T-cell (primary cell): ENCODE measurements at regions not wholly inside any gene's neighbourhood (a gene's known extent, or its start where the extent isn't known, plus 50 kb on each side); places are given as distances from the start of the nearest gene placed in this dataset.

Experiments used
- ATAC-seq, 4 experiments: fragments of 200-7000 bp in 3 of 4; fragments of 150-1000 bp in 1 of 4; cut with Tn5 transposase; replicated peaks in 1 of 4; 1 replicate in 3 of 4; 2 replicates in 1 of 4; pipeline ENCODE4 v1.10.0; 2021; ENCODE audit warnings: moderate library complexity in 3 of 4, mild to moderate bottlenecking in 2 of 4, moderate number of reproducible peaks in 1 of 4
- CTCF ChIA-PET, 2 donors: fragments of 300-600 bp; sonication (Branson Sonifier 250); formaldehyde crosslinking; loops; one replicate each; lab custom pipeline; 2022; ENCODE audit warnings: antibody characterized with exemption in 2 of 2; lab: Charles Lee
- POLR2A ChIA-PET, 2 donors: fragments of 300-600 bp; sonication (Branson Sonifier 250); formaldehyde crosslinking; loops; one replicate each; lab custom pipeline; 2022; ENCODE audit warnings: antibody characterized with exemption in 2 of 2; lab: Charles Lee
- DNase-seq, 35 experiments: peaks; one replicate each; pipeline versions ENCODE4 v3.0.0 to v3.0.0-alpha.2; 2013 to 2023
- H3K27ac ChIP-seq: one replicate; pipeline ENCODE4 v1.5.1; 2013; ENCODE audit warnings: low read length
- H3K27me3 ChIP-seq, 2 experiments: replicated peaks in 1 of 2; 1 replicate in 1 of 2; 2 replicates in 1 of 2; pipeline versions ENCODE4 v1.6.1 to v1.7.0; 2013; ENCODE audit warnings: low read length in 1 of 2, mixed read lengths in 1 of 2; ENCODE audit not compliant: control insufficient read depth in 2 of 2, insufficient read depth in 2 of 2; ENCODE audit errors: extremely low read depth in 1 of 2
- H3K36me3 ChIP-seq, 2 donors: 1 replicate in 1 of 2; 2 replicates in 1 of 2; pipeline versions ENCODE4 v1.6.1 to v1.7.0; 2013; ENCODE audit warnings: low read length in 1 of 2; ENCODE audit not compliant: control insufficient read depth in 2 of 2, insufficient read depth in 1 of 2; ENCODE audit errors: extremely low read depth in 1 of 2
- H3K4me1 ChIP-seq, 2 experiments: 1 replicate in 1 of 2; 2 replicates in 1 of 2; pipeline versions ENCODE4 v1.6.1 to v1.7.0; 2013; ENCODE audit warnings: low read length in 2 of 2, mixed read lengths in 1 of 2; ENCODE audit not compliant: insufficient read depth in 2 of 2, control insufficient read depth in 1 of 2; ENCODE audit errors: extremely low read depth in 1 of 2
- H3K4me3 ChIP-seq, 2 donors: 1 replicate in 1 of 2; 2 replicates in 1 of 2; pipeline versions ENCODE4 v1.5.1 to v1.7.0; 2013; ENCODE audit warnings: mild to moderate bottlenecking in 2 of 2, low read length in 1 of 2, moderate library complexity in 1 of 2; ENCODE audit not compliant: control insufficient read depth in 1 of 2; ENCODE audit errors: extremely low read depth in 1 of 2
- H3K9me3 ChIP-seq: 2 replicates; pipeline ENCODE4 v1.7.0; 2013
- H3K27ac Mint-ChIP-seq, 2 donors: one replicate each; pipeline ENCODE4 v1.8.0; 2020 to 2021; ENCODE audit warnings: mild to moderate bottlenecking in 2 of 2, mixed read lengths in 2 of 2
- H3K27me3 Mint-ChIP-seq, 2 donors: one replicate each; pipeline ENCODE4 v1.8.0; 2021 to 2022; ENCODE audit warnings: mixed read lengths in 2 of 2
- H3K36me3 Mint-ChIP-seq: one replicate; pipeline ENCODE4 v1.8.0; 2021; ENCODE audit warnings: mixed read lengths
- H3K4me1 Mint-ChIP-seq, 3 donors: one replicate each; pipeline ENCODE4 v1.8.0; 2020 to 2022; ENCODE audit warnings: mixed read lengths in 3 of 3, mild to moderate bottlenecking in 1 of 3
- H3K4me3 Mint-ChIP-seq, 3 donors: one replicate each; pipeline ENCODE4 v1.8.0; 2020 to 2022; ENCODE audit warnings: mild to moderate bottlenecking in 3 of 3, mixed read lengths in 3 of 3, moderate library complexity in 3 of 3
- H3K9me3 Mint-ChIP-seq, 3 donors: one replicate each; pipeline ENCODE4 v1.8.0; 2020 to 2022; ENCODE audit warnings: mixed read lengths in 3 of 3
- WGBS: methylation state at CpG from one replicate; pipeline ENCODE4 v1.1.5; 2013; ENCODE audit warnings: missing lambda C conversion rate; ENCODE audit not compliant: insufficient coverage; 5-methylcytosine and 5-hydroxymethylcytosine counted together

GRCh38 chr7:90007001-90007654 lies 147.1 kb upstream of the STEAP1 start:
- no peak for ATAC-seq
- POLR2A ChIA-PET = interaction anchor here in 1 of 2 donors (0.5 kb wide), 1 partner anchor 974 kb away, joined by 3 read pairs; no protein-coding TSS in a partner anchor
- H3K27ac ChIP-seq = no peak overlapping the region
- no peak for DNase-seq
- Mint-ChIP-seq H3K4me3 (no peak overlapping the region), H3K27ac (no peak overlapping the region), H3K27me3 (no peaks in the 10 kb centered on the region), H3K9me3 (peaks cover 0 to 4% (median 2%) of the 10 kb centered on the region in 3 donors), H3K4me1 (no peaks in the 10 kb centered on the region), H3K36me3 (no peaks in the 10 kb centered on the region)
- no peak overlapping the region for H3K4me3 ChIP-seq
- 80% methylated on average over 1 of the region's 3 CpGs for WGBS
- CTCF ChIA-PET = no interaction called here
- no peaks in the 10 kb centered on the region for H3K4me1 ChIP-seq
- no peaks in the 10 kb centered on the region for H3K36me3 ChIP-seq
- H3K9me3 ChIP-seq = no peaks in the 10 kb centered on the region
- H3K27me3 ChIP-seq = no peaks in the 10 kb centered on the region

- no peak for DNase-seq
- H3K4me1 Mint-ChIP-seq = no peaks in the 10 kb centered on the region
- no peak overlapping the region for H3K27ac ChIP-seq
- H3K4me1 ChIP-seq = no peaks in the 10 kb centered on the region
- peaks cover 0 to 8% (median 2%) of the 10 kb centered on the region in 3 donors for H3K9me3 Mint-ChIP-seq
- no peaks in the 10 kb centered on the region for H3K36me3 ChIP-seq
- no peak overlapping the region for H3K4me3 ChIP-seq
- H3K4me3 Mint-ChIP-seq = no peak overlapping the region
- POLR2A ChIA-PET = no interaction called here
- H3K27me3 ChIP-seq = no peaks in the 10 kb centered on the region
- CTCF ChIA-PET = no interaction called here
- no peaks in the 10 kb centered on the region for H3K9me3 ChIP-seq
- no peaks in the 10 kb centered on the region for H3K36me3 Mint-ChIP-seq
- H3K27me3 Mint-ChIP-seq = no peaks in the 10 kb centered on the region
- ATAC-seq = no peak
- WGBS = no CpG with 5 or more reads among the region's 3 CpGs
- H3K27ac Mint-ChIP-seq = no peak overlapping the region
These were observed 146.4 kb upstream of the STEAP1 start for GRCh38 chr7:90007831-90008230.

GRCh38 chr7:90022213-90022612 lies 132.1 kb upstream of the STEAP1 start:
- ChIA-PET POLR2A (no interaction called here), CTCF (no interaction called here)

GRCh38 chr7:90025771-90026170 lies 128.5 kb upstream of the STEAP1 start:
- no peaks in the 10 kb centered on the region for H3K4me1 Mint-ChIP-seq
- Histone ChIP-seq H3K27ac (no peak overlapping the region), H3K9me3 (no peaks in the 10 kb centered on the region), H3K27me3 (no peaks in the 10 kb centered on the region), H3K4me3 (no peak overlapping the region), H3K36me3 (no peaks in the 10 kb centered on the region), H3K4me1 (no peaks in the 10 kb centered on the region)
- ATAC-seq (no peak), DNase-seq (no peak)
- H3K9me3 Mint-ChIP-seq = peaks cover 0 to 25% (median 7%) of the 10 kb centered on the region in 3 donors
- no peaks in the 10 kb centered on the region for H3K27me3 Mint-ChIP-seq
- no peak overlapping the region for H3K27ac Mint-ChIP-seq
- ChIA-PET CTCF (no interaction called here), POLR2A (no interaction called here)
- no peak overlapping the region for H3K4me3 Mint-ChIP-seq
- no peaks in the 10 kb centered on the region for H3K36me3 Mint-ChIP-seq
- no CpG with 5 or more reads among the region's 1 CpG for WGBS

More at GRCh38 chr7:90022213-90022612, 132.1 kb upstream of the STEAP1 start:
- H3K27me3 ChIP-seq = no peaks in the 10 kb centered on the region
- H3K9me3 ChIP-seq = no peaks in the 10 kb centered on the region
- no peak overlapping the region for H3K27ac ChIP-seq
- DNase-seq (no peak), ATAC-seq (no peak)
- Mint-ChIP-seq H3K4me3 (no peak overlapping the region), H3K36me3 (no peaks in the 10 kb centered on the region), H3K4me1 (no peaks in the 10 kb centered on the region), H3K9me3 (peaks cover 0 to 20% (median 4%) of the 10 kb centered on the region in 3 donors), H3K27me3 (no peaks in the 10 kb centered on the region), H3K27ac (no peak overlapping the region)
- no peaks in the 10 kb centered on the region for H3K36me3 ChIP-seq
- WGBS = 88% methylated on average over 1 of the region's 1 CpG
- no peak overlapping the region for H3K4me3 ChIP-seq
- no peaks in the 10 kb centered on the region for H3K4me1 ChIP-seq

- ChIA-PET POLR2A (no interaction called here), CTCF (no interaction called here)
- Mint-ChIP-seq H3K4me1 (no peaks in the 10 kb centered on the region), H3K36me3 (no peaks in the 10 kb centered on the region), H3K4me3 (no peak overlapping the region), H3K27ac (no peak overlapping the region), H3K9me3 (peaks cover 0 to 10% (median 4%) of the 10 kb centered on the region in 3 donors), H3K27me3 (no peaks in the 10 kb centered on the region)
- Histone ChIP-seq H3K4me1 (no peaks in the 10 kb centered on the region), H3K4me3 (no peak overlapping the region), H3K9me3 (no peaks in the 10 kb centered on the region), H3K27ac (no peak overlapping the region), H3K36me3 (no peaks in the 10 kb centered on the region), H3K27me3 (no peaks in the 10 kb centered on the region)
- no peak for ATAC-seq
- WGBS = 67% methylated on average over 1 of the region's 4 CpGs
- no peak for DNase-seq
These were observed 120.4 kb upstream of the STEAP1 start for GRCh38 chr7:90033850-90034249.

- no peaks in the 10 kb centered on the region for H3K4me1 ChIP-seq
- CTCF ChIA-PET = no interaction called here
- no peak overlapping the region for H3K27ac ChIP-seq
- Mint-ChIP-seq H3K27ac (no peak overlapping the region), H3K27me3 (no peaks in the 10 kb centered on the region), H3K9me3 (peaks cover 0 to 9% (median 6%) of the 10 kb centered on the region in 3 donors), H3K4me1 (no peaks in the 10 kb centered on the region), H3K4me3 (no peak overlapping the region), H3K36me3 (no peaks in the 10 kb centered on the region)
- H3K9me3 ChIP-seq = no peaks in the 10 kb centered on the region
- H3K4me3 ChIP-seq = no peak overlapping the region
- H3K27me3 ChIP-seq = no peaks in the 10 kb centered on the region
- no peak for ATAC-seq
- POLR2A ChIA-PET = no interaction called here
- DNase-seq = no peak
- WGBS = no CpG with 5 or more reads among the region's 3 CpGs
- H3K36me3 ChIP-seq = no peaks in the 10 kb centered on the region
These were observed 101.2 kb upstream of the STEAP1 start for GRCh38 chr7:90053094-90053493.
